HL-60 (cell line): ENCODE measurements at regions not wholly inside any gene's neighbourhood (a gene's known extent, or its start where the extent isn't known, plus 50 kb on each side); places are given as distances from the start of the nearest gene placed in this dataset.

Experiments used
- CTCF ChIP-seq: IDR thresholded peaks from one replicate; pipeline ENCODE4 v1.5.1; 2011; ENCODE audit warnings: low read length, control low read depth, inconsistent platforms; ENCODE audit not compliant: insufficient read depth
- GABPA ChIP-seq: IDR thresholded peaks from 2 replicates; pipeline ENCODE4 v1.6.1; 2012; ENCODE audit warnings: low read depth
- POLR2AphosphoS5 ChIP-seq: IDR thresholded peaks from 2 replicates; pipeline ENCODE4 v1.6.1; 2012; ENCODE audit warnings: low read depth

GRCh38 chr16:87074641-87075318 is 242.4 kb downstream of the C16orf95 start:
- TF ChIP-seq CTCF = no peak
- TF ChIP-seq GABPA = no peak
- no peak for TF ChIP-seq POLR2AphosphoS5
